Stimulated activated CD4-positive, alpha-beta T cell treated with anti-CD3 and anti-CD28 coated beads, Interleukin-12 subunit alpha, Interleukin-12 subunit beta, amount 100 ng/mL, for 48 hours (primary cell): ENCODE measurements at regions not wholly inside any gene's neighbourhood (a gene's known extent, or its start where the extent isn't known, plus 50 kb on each side); places are given as distances from the start of the nearest gene placed in this dataset.

Experiments
- DNase-seq, 3 donors: peaks; one replicate each; pipeline ENCODE4 v3.0.0-alpha.2; 2020; ENCODE audit warnings: low read depth in 2 of 3, low spot score in 1 of 3

DNA sequence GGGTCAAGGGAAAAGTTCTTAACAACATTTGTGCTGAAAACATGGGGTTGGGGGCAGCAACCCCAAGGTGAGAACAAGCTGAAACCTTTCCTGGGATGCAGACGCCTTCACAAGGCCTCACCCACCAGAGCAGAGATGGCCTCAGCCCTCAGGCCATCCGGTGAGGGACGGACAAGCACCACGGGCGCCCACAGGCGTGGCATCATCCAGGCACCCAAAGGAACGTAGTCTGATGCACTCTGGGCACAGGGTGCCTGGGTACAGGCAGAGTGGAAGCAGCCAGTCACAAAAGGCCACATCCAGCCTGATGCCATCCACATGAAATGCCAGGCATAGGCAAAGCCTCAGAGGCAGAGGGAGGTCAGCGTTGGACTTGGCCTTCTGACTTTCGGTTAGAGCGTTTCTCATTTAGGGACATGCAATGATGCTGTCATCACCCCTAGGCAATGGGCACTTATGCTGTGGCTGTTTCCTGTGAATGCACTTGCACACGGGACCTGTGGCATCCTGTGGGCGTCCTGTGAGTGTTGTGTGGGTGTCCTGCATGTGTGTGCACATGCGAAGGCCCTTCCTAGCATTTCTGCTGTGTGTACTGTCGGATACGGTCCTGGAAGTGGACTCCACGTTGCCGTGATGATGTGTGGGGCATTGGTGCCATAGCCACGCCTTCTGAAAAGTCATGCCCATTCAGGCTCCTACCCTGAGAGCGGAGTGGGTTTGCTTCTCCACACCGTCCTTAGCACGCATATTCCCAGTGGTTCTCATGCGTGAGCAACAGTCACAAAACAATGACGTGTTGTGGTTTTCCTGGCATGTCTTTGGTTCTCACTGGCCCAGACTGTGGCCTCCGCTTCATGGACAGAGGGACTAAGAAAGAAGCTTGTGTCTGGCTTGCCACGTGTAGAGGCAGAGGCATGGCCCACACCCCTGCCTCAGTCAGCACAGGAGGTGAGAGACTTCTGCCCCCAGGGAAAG is 52.7 kb upstream of the ZNF469 start:
- DNase-seq: no peak

DNA sequence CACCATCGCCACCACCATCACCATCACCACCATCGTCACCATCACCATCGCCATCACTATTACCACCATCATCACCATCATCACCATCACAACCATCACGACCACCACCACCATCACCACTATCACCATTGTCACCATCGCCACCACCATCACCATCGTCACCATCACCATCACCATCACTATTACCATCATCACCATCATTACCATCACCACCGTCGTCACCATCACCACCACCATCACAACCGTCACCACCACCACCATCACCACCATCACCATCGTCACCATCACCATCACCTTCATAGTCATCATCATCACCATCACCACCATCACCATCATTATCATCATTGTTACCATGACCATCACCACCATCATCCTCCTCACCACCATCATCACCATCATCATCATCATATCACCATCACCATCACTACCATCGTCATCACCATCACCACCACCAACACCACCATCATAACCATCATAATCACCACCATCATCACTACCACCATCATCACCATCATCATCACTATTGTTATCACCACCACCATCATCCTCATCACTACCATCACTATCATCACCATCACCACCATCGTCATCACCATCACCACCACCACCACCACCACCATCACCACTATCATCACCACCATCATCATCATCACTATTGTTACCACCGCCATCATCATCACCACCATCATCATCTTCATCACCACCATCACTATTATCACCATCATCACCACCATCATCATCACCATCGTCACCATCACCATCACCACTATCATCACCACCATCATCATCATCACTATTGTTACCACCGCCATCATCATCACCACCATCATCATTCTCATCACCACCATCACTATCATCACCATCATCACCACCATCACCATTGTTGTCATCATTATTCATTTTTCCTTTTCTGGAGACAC is 51.5 kb upstream of the ZNF469 start:
- DNase-seq: no peak

DNA sequence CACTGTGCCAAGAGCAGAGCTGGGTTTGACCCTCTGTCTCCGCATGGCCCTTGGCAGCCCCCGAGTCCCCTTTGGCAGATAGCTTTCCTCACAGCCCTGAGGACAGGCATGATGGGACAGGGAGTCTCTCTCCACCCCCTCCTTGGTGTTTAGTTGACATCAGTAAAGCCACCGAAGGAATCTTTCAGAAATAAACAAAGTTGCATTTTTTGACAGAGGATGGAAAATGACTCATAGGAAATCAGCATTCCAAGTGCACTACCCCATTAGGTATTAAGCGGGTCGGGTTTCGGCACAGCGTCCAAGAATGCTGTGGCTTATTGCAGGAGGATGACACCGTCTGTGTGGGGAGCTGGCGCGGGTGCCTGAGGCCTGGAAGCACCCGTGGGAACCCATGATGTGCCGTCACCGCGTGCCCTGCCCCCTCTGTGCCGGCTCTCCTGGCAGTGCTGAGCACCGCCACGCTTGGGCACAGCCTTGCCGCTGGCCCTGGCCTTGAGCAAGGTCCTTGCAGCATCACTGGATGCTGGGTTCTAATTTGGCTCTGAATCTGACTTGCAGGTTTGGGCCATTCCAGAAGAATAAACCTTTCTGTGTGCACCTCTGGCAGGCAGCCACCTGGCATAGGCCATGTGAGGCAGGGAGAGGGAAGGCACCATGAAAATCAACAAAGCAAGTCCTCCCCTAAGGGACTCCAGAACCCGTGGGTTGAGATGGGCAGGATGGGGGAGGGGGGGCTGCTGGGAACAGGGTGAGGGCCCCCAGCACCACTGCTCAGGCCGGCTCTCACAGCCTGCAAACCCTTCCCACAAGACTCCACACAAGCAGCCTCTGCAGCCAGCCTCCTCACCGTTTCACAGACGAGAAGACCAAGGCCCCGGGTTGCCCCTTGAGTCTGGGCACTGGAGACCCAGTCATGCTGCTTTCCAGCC is 50.5 kb upstream of the ZNF469 start:
- DNase-seq: no peak

DNA sequence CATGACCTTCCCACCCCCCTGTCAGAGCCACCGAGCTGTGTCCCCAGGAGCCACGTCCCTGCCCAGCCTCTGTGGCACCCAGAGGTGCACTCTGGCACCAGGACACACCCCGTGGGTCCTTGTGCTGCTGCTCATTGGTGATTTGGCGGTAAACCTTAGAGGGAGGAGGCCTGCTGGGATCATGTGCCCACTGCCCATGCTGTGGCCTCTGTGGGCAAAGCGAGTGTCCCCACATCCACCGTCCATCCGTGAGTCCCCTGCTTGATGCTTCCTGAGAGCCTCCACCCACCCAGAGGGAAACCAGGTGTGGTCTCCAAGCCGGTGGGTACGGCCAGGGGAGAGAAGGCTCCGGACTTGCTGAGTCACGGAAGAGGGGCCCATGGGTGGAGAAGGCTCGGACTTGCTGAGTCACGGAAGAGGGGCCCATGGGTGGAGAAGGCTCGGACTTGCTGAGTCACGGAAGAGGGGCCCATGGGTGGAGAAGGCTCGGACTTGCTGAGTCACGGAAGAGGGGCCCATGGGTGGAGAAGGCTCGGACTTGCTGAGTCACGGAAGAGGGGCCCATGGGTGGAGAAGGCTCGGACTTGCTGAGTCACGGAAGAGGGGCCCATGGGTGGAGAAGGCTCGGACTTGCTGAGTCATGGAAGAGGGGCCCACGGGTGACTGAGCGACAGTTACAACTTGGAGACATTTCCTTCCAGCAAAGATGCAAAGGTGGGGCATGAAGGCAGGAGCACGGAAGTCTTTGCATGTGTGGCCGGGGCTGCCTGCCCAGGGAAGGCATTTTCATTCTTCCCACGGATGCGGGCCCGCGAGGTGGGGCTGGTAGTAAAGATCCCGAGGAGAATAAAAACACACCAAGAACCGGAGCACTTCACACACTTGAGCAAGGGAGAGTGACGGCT is 49.6 kb upstream of the ZNF469 start:
- DNase-seq: peak in 1 of 3 donors; percentile 15
